Renal pelvis (tissue), 1 donor: ENCODE measurements at regions not wholly inside any gene's neighbourhood (a gene's known extent, or its start where the extent isn't known, plus 50 kb on each side); places are given as distances from the start of the nearest gene placed in this dataset.

Source experiments
- DNase-seq: peaks from one replicate; pipeline ENCODE4 v3.0.0-alpha.2; 2013

GRCh38 chr4:102440498-102440897, 60.7 kb upstream of the NFKB1 start:
- no peak for DNase-seq

- no peak for DNase-seq
These were observed 58.9 kb upstream of the NFKB1 start for GRCh38 chr4:102441978-102442911.

- no peak for DNase-seq
These were observed 56.4 kb upstream of the NFKB1 start for GRCh38 chr4:102444752-102445151.

- no peak for DNase-seq
These were observed 55.9 kb upstream of the NFKB1 start for GRCh38 chr4:102445213-102445612.

GRCh38 chr4:102447413-102447812, 53.7 kb upstream of the NFKB1 start:
- DNase-seq, result no peak

GRCh38 chr4:102449751-102450352, 51.3 kb upstream of the NFKB1 start:
- peak; percentile 64 for DNase-seq

GRCh38 chr4:102451266-102451665, 49.9 kb upstream of the NFKB1 start:
- no peak for DNase-seq
